ENCODE measurements at regions not wholly inside any gene's neighbourhood (a gene's known extent, or its start where the extent isn't known, plus 50 kb on each side); places are given as distances from the start of the nearest gene placed in this dataset.

DNA sequence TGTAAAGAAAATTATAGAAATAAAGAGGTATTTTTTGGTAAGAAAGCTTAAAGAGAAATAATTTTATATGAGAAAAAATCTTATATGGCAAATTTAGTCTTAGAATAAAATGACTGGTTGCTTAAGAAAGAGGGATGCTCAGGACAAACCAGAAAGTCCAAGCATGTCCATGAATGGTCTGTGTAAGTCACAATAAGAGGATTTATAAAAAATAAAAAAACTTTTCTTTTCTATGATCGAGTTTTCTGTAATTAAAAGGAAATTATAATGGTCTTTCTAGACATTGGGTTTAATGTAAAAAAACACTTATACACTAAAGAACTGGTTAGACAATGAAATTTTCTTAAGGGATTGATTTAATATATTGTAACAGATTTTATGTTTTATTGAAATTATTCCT lies 819.6 kb downstream of the TBC1D22A start:
- TF ChIP-seq CTCF (IDR thresholded peaks at IDR 0.05): no peak
- TF ChIP-seq POLR2A (IDR thresholded peaks at IDR 0.05): no peak
- TF ChIP-seq EP300 (IDR thresholded peaks at IDR 0.05): no peak
